Myocyte (in vitro differentiated cells): ENCODE measurements at regions not wholly inside any gene's neighbourhood (a gene's known extent, or its start where the extent isn't known, plus 50 kb on each side); places are given as distances from the start of the nearest gene placed in this dataset.
"Not testable (repeated sequence)": the region's sequence is repeated elsewhere in the genome, so short reads cannot be mapped to it uniquely, and the experiment has no call there.

Experiments used
- DNase-seq: peaks from one replicate; pipeline ENCODE4 v3.0.0-alpha.2; 2012; ENCODE audit warnings: low read depth

DNA sequence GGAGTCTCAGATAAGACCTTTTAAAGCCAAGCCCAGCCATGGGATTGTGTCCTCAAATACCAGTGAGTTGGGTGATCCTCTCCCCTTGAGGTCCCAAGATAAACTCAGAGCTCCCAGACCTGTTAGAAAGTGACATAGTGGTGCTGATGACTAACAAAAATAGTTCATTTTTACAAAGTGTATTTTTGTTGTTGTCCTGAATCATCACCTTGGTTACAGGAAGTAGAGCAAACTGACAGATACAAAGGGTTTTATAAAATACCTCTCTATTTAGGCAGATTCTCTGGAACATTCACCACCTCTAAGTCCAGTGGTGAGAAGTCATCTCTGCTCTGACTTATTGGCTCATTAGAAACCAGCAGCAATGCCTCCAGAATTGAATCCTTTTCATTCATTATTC lies 259.3 kb downstream of the CEMIP2 start:
- no peak for DNase-seq

GRCh38 chr9:71508141-71508540 lies 260.2 kb downstream of the CEMIP2 start:
- DNase-seq: not testable (repeated sequence)

DNA sequence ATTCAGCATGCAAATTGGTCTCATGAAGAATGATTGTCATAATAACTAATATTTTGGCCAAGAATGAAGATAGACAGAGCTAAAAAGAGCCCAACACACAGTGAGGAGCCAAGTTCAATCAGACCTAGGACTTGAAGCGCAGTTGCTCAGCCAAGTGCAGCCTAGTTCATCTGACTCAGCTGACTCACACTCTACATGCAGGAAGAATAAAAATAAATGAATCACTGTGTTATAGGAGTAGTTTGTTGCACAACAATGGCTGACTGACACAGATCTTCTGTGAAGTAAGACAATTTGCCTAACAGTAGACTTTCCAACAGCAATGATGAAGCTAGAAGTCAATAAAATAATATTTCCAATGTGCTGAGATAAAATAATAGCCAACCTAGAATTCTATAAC lies 261.5 kb downstream of the CEMIP2 start:
- peak; percentile 27 for DNase-seq

- no peak for DNase-seq
These were observed 263.7 kb downstream of the CEMIP2 start for GRCh38 chr9:71504636-71505035.

GRCh38 chr9:71498691-71499090 lies 269.6 kb downstream of the CEMIP2 start:
- no peak for DNase-seq

- peak; percentile 18 for DNase-seq
These were observed 277.5 kb downstream of the CEMIP2 start for GRCh38 chr9:71490810-71491209.

DNA sequence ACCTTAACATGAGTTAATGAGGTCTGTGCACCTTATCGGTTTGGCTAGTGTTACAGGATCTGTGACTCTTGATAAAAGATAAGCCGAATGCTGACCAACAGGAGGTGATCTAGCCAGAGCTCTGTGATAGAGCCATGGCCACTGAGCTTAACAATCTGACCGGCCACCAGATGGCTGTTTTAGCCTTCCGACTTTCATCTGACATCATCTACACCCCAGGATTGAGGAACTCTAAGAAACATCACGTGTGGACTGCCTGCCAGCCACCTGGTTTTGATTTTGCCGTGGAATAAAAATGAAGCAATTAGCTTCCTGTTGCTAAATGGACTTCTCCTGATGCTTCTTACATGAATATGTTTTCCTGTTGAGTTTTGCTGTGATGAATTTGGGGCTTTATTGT lies 281.3 kb downstream of the CEMIP2 start:
- DNase-seq: peak; percentile 18

DNA sequence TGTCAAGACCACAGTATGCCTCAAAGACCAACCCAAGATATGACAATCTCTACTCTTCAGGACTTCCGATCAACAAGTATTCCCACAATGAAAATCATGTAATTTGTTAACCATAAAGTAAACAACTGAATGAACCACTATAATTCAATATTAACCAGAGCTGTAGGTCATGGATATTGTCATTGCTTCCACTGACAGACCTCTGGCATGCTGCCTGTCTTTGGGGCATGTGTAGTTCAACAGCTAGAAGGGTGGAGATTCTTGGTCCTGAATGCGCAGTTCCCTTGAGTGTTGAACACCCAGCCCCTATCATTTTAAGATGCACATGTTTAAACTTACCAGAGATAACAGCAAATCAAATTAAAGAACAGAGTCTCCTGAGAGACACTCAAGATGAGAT lies 283.0 kb downstream of the CEMIP2 start:
- no peak for DNase-seq

DNA sequence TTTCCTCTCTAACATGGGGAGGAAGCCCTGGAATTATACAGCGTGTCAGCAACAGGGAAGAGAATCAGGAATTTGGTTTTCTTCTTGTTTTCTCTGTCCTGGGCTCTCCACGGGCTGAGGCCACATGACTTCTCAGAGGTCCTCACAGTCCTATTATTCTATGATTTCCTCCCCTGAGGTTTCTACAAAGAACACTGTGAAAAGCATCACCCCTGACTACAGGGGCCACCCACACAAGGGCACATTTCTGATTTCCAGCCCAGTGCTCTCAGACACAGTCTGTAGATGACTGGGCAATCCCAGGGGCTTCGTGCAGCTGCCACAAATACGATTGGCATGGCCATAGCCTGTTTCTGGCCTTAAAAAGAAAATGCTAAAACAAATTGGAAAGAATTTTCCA lies 284.9 kb downstream of the CEMIP2 start:
- DNase-seq: no peak

- DNase-seq: no peak
These were observed 288.7 kb downstream of the CEMIP2 start for GRCh38 chr9:71479621-71480020.

GRCh38 chr9:71472400-71472799 lies 295.9 kb downstream of the CEMIP2 start:
- no peak for DNase-seq

GRCh38 chr9:71465392-71465791 lies 302.9 kb downstream of the CEMIP2 start:
- no peak for DNase-seq

GRCh38 chr9:71459082-71459481 lies 309.2 kb downstream of the CEMIP2 start:
- DNase-seq: no peak

DNA sequence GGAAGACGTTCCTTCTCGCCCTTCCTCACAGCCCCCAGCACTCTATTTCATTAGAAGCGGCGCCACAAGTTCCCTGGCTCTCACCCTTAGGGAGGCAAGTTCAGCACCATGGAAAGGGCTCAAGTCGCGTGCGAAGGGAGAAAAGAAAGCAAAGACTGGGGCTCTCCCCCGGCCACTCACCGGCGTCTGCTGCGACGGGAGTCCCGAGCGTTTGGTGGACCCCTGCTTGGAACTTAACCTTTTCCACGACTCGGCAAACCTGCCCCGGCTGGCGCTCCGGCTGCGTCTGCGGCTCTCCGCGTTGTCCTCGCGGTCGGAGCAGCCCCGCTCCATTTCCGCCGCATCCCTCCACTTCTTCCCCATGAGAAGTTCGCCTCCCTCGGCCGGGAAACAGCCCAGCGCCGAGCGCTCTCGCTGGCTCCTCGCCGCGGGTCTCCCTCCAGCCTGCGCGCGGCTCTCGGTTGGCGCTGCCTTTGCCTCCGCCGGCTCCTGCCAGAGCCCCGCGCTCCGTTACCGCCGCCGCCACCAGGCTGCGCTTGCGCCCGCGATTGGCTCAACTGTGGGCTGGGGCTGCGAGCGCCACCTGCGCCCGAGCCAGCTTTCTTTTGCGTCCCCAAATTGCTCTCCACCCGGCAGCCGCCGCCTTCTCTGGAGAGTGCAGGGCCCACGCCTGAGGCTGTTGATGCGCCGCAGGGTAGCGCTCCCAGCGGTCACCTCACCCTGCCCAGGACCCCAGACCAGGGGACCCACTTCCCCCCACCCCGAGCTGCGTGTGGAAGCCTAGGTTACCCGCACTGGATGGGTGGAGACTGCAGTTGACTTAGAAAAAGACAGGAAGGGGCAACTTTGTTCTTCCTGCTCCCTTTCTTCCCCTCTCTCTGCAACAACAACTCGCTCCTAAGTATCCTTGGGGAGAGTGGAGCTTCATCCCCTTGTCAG lies 321.6 kb downstream of the CEMIP2 start:
- peak; percentile 66 for DNase-seq

GRCh38 chr9:71446106-71446472 lies 322.2 kb downstream of the CEMIP2 start:
- DNase-seq: no peak

- DNase-seq: no peak
These were observed 321.5 kb upstream of the TRPM3 start for GRCh38 chr9:71442937-71443336.

DNA sequence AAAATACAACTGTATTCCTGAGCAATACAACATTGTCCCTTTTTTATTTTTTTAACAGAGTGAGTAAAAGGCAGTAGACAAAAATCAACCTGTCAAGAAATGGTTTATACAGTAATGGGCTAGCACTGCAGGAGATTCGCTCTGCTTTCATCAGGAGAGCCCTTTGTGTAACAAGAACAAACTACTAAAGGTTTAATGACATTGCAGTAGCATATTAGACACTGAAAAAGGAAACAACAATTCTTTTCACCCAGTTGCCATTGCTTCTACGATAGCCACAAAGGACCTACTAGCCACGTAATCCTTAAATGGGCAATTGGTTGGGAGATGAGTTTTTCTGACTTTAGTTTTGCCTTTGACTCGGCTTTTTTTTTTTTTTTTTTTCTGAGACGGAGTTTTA lies 319.8 kb upstream of the TRPM3 start:
- DNase-seq: no peak

DNA sequence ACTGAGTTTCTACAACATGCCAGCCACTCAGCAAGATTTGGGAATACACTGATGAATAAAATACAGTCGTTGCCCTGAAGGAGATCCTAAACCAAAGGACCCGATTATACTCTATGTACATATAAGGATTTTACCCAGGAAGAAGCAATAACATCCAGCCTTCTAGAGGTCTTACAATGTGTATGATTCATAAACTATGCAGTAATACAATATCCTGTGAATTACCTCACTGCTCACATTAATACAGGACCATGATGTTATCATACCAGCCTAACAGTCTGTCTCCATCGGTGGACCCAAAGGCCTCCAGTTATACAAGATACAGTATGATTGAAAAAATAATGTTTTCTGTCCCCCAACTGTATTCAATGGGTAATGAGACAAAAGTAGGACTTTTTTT lies 310.5 kb upstream of the TRPM3 start:
- DNase-seq: no peak

DNA sequence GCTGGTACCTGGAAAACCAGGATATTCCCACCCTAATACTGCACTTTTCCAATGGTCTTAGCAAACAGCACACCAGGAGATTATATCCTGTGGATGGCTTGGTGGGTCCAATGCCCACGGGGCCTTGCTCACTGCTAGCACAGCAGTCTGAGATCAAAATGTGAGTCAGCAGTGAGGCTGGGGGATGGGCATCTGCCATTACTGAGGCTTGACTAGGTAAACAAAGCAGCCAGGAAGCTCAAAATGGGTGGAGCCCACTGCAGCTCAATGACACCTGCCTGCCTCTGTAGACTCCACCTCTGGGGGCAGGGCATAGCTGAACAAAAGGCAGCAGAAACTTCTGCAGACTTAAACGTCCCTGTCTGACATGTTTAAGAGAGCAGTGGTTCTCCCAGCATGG lies 285.9 kb upstream of the TRPM3 start:
- DNase-seq: not testable (repeated sequence)

DNA sequence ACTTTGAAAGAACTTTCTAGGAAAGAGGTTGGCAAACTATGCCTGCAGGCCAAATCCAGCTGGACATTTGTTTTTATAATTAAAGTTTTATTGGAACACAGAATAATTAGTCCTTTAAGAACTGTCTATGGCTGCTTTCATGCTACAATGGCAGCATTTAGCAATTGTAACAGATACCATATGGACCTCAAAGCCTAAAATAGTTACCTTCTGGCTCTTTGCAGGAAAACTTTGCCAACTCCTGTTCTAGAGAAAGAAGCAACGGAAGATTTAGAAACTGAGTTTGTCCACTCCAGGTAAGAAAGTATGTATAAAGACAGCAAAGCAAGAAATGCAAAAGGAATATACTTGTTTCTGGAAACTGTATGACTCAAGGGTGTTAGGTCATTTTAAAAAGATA lies 281.7 kb upstream of the TRPM3 start:
- DNase-seq: no peak

DNA sequence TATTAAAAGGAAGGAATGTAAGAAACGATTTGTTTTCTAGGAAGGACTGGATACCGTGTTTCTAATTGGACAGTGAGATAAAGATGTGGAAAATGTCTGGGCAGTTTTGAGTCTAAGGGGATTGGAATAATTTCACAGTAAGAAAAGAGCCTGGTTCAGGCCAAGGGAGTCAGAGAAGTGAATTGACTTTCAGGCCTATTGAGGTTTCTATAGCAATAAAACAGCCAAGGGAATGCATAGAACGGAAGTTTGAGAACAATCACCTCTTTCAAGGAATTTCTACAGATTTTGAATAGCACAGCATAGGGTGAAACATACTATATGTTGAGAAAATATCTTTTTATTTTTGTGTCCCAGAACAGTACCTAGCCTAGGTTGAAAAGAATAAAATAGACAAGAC lies 271.6 kb upstream of the TRPM3 start:
- DNase-seq: no peak

GRCh38 chr9:71384343-71384742 lies 262.9 kb upstream of the TRPM3 start:
- DNase-seq: no peak

GRCh38 chr9:71383308-71383940 lies 262.0 kb upstream of the TRPM3 start:
- DNase-seq: no peak
